ENCODE measurements at regions not wholly inside any gene's neighbourhood (a gene's known extent, or its start where the extent isn't known, plus 50 kb on each side); places are given as distances from the start of the nearest gene placed in this dataset.
"Not testable (repeated sequence)": the region's sequence is repeated elsewhere in the genome, so short reads cannot be mapped to it uniquely, and the experiment has no call there.

GRCh38 chr5:56763711-56764466 is 51.5 kb upstream of the MAP3K1 start:
- ATAC-seq (peak; percentile 51 to 65), DNase-seq (no peak)
- intact Hi-C loops (cut with DNase I) = no loop called here

DNA sequence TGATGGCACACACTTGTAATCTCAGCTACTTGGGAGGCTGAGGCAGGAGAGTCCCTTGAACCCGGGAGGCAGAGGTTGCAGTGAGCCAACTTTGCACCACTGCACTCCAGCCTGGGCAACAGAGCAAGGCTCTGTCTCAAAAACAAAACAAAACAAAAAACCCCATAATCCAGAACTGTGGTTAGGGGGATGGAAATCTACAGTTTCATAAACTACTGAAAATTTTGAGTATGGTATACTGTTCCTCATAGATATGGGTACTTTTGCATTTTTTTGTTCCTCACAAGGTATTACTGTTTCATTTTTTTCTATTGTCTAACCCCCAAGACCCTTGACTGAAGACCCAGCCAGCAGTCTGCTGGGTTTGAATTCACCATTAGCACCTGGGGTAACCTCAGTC is 52.2 kb upstream of the MAP3K1 start:
- no peak for DNase-seq
- intact Hi-C loops (cut with DNase I) = no loop called here
- no peak for ATAC-seq

DNA sequence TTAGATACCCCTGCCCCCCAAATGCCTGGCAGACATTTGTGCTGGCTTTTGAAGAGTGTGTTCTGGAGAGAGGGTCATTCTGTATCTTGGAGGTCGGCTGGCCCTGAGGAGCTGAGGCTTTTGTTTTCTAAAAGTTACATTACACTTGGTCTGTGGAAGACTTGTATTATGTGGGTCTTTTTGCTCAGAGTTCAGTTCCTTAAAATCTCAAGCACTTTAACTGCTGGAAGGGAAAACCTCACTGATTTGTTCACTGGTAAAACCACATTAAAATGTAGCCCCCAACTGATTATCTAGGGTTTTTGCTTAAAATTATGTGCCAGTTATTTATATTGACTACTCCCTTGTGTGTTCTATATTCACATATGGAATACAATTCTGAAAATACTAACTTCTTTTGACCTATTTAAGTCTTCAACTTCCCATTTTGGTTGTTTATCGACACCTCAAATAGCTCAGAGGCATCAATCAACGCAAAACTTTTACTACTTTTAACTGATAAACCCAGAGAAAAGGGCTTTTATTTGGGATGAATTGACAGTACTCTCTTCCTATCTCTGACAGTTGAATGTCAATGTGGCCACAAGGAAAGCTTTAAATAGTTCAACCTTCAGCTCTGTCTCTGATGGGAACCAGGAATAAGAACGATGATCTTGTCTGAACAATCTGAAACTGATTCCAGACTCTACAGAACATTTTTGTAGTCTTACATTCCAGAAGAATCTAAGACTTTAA is 54.0 kb upstream of the MAP3K1 start:
- no peak for ATAC-seq
- intact Hi-C loops (cut with DNase I) = no loop called here
- no peak for DNase-seq

- ATAC-seq (peak in 1 of 2 donors; percentile 59), DNase-seq (no peak)
- intact Hi-C loops (cut with DNase I) = no loop called here
Observed at GRCh38 chr5:56760723-56761122, 54.6 kb upstream of the MAP3K1 start.

DNA sequence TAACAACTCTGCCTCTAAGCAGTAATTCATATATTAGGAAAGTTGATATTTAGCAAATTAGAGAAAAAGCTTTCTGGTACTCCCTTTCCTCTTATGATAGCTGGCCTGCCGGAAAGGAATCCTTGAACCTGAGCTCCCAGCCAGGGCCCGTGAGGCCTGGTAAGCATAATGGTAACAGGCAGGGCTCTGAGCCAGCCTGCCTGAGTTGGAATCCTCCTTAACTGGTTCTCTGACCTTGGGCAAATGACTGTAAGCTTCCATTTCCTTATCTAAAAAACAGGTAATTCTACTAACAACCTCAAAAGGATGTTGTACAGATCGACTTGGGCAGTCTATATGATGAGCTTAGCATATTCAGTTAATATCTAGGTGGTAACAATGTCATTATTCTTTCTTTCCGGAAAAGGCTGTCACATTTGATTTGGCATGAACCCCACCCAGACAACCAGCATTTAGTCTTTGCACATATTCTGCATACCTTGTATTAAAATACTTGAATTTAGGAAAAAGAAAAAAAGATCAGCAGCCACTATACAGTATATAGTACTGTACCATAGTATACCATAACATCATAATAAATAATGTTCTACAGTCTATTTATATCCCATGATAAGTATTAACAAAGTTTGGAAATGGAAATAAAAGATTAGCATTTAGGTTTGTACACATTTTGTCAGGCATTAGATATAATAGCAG is 55.7 kb upstream of the MAP3K1 start:
- ATAC-seq = no peak
- no peak for DNase-seq
- intact Hi-C loops (cut with DNase I) = no loop called here

DNA sequence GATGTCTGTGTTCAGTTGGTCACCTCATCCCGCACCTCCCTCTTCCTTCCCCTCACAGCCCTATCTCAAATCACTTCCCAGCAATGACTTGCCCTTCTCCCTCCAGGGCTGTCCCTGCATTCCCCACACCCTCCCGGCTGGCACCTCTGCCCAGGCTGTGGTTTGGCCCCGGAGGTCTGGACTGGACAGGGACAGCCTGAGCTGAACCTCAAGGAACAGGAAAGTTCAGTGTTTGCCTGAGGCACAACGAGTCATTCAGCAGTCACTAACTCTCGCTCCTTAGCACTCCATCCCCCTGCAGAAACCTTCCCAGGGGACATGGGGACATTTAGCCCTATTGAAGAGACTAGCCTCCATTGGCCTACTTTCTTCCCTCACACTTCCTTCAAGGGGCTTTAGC is 58.3 kb upstream of the MAP3K1 start:
- ATAC-seq = peak in 1 of 2 donors; percentile 31
- intact Hi-C loops (cut with DNase I) = no loop called here
- no peak for DNase-seq

GRCh38 chr5:56755036-56755555 is 60.3 kb upstream of the MAP3K1 start:
- no peak for DNase-seq
- intact Hi-C loops (cut with DNase I) = no loop called here
- no peak for ATAC-seq

DNA sequence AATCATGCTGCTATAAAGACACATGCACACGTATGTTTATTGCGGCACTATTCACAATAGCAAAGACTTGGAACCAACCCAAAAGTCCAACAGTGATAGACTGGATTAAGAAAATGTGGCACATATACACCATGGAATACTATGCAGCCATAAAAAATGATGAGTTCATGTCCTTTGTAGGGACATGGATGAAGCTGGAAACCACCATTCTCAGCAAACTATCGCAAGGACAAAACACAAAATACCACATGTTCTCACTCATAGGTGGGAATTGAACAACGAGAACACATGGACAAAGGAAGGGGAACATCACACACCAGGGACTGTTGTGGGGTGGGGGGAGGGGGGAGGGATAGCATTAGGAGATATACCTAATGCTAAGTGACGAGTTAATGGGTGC is 61.8 kb upstream of the MAP3K1 start:
- DNase-seq; intact Hi-C loops (cut with DNase I); ATAC-seq: not testable (repeated sequence)

DNA sequence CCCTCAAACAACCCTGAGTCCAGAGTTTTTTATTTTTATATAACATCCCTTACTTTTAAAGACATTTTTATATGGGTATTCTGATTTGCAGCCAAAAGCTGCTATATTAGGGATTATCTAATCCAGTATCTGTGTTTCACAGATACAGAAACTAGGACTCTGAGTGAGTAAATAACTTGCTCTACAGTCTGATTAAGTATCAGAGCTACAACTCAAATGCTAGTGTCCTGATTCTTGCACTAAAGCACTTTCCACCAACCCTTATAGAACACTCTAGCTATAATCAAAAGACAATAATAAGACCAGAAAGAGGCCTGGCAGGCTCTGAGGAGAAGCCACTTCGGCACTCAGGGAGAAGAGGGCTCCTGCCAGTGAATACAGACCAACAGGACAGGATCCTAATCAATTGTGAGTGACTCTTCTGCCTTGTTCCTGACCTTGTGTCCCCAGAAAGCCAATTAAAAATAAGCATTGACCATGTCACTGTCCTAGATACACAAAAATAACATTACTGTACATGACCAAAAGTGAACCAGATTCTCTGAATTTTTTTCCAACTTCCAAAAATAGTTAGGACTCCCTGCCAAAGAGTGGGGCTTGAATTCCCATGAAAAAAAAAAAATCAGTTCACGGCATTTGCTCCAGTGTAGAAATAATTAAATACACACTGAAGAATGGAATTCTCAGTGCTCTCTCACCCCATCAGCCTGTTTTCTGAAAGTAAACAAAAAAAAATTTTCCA is 63.6 kb upstream of the MAP3K1 start:
- intact Hi-C loops (cut with DNase I) = no loop called here
- ATAC-seq (peak in 1 of 2 donors; percentile 53), DNase-seq (no peak)

GRCh38 chr5:56749842-56750241 is 65.5 kb upstream of the MAP3K1 start:
- ATAC-seq (no peak), DNase-seq (no peak)
- intact Hi-C loops (cut with DNase I) = no loop called here

DNA sequence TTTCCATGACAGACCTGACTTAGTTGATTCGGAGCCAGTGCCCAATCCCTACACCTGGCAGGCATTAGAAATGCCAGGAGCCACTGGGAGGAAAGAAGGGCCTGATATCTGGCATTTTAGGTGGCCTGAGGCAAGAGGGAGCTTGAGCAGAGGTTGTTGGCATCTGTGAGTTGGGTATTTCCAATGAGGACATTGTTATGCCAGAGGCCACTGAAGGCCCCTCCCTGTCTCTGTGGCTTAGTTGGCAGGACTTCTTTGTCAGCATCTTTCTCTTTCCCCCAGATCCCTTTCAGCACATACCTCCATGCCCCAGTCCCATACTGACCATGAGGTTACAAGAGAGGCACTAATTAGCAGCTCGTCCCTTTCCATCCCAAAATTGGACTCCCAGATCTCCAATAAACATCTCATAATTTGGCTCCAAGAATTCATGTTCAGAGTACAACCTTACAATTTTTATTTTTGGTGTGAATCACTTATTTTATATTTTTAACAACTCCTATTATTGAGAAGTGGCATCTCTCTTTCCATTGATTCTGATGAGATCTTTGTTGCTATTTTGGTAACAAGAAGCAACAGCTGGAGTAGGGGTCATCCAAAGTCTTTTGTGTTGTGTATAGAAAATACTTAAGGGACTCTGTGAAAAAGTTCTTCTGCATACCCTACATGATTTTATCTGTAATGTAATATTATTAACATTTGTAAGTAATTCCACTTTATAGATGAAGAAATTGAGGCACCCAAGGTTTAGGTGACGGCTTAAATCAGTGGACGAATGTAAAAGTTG is 68.6 kb upstream of the MAP3K1 start:
- intact Hi-C loops (cut with DNase I) = no loop called here
- DNase-seq = no peak

DNA sequence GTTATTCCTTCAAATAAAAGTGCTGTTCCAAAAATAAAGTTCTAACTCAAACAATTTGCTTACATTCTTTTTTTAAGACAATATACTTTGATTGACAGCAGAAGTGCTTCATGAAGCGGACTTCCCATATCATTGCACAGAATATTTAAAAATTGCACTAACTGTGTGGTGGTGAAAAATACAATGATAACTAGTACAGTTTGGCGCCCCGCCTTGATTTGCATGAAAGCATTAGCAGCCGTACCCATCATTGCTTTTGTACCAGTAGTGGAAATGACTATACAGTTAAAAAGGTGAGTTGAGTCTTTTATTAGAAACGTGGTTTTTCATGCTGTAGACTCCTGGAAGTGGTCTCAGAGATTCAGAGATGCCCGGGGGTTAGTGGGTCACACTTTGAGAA is 69.5 kb upstream of the MAP3K1 start:
- DNase-seq = no peak
- no peak for ATAC-seq
- intact Hi-C loops (cut with DNase I) = no loop called here

More for the DNA sequence above, 68.6 kb upstream of the MAP3K1 start:
- ATAC-seq = no peak

DNA sequence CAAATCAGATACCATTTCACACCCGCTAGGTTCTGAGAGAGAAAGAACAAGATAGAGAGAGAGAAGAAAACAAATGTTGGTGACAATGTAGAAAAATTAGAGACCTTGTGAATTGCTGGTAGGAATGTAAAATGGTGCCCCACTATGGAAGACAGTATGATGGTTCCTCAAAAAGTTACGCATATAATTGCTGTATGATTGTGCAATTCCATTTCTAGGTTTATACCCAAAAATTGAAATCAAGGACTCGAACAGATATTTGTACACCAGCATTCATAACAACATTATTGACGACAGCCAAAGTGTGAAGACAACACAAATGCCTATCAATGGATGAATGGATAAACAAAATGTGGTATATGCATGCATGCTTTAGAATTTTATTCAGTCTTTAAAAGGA is 74.5 kb upstream of the MAP3K1 start:
- no peak for ATAC-seq
- no peak for DNase-seq
- intact Hi-C loops (cut with DNase I) = no loop called here

GRCh38 chr5:56739990-56740389 is 75.4 kb upstream of the MAP3K1 start:
- intact Hi-C loops (cut with DNase I) = no loop called here
- no peak for ATAC-seq

DNA sequence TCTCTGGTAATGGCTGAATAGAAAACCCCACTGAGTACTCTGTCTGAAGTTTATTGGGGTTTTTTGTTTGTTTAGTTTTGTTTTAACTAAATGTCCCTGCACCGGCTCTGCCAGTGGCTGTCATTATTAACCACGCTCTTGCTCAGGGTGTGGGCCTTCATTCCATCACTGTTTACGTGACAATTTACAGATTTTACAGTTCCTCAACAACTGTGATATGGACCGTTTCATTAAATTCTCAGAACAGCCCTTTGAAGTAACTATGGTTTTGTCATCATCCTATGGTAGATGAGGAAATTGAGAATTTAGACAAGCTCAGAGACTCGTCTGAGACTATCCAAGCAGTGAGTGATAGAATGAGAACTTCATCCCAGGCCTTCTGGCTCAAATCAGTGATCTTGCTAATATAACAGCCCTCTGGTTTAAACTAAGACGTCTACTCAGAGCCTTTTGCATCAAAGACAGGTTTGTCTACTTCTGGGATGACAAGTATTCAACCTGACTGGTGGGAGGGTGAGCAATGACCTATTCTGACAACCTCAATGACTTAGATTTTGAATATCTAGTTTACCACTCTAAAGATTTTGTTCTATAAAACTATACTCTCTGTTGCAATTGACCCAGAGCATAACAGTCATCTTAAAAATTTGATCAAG is 77.3 kb upstream of the MAP3K1 start:
- intact Hi-C loops (cut with DNase I) = no loop called here
- DNase-seq (no peak), ATAC-seq (no peak)

More at GRCh38 chr5:56739990-56740389, 75.4 kb upstream of the MAP3K1 start:
- no peak for DNase-seq

GRCh38 chr5:56737002-56737621 is 78.2 kb upstream of the MAP3K1 start:
- intact Hi-C loops (cut with DNase I) = no loop called here
- ATAC-seq = peak in 1 of 2 donors; percentile 49
- DNase-seq = no peak

- ATAC-seq (peak; percentile 73 to 74), DNase-seq (no peak)
- intact Hi-C loops (cut with DNase I) = no loop called here
Observed at GRCh38 chr5:56735849-56736641, 79.3 kb upstream of the MAP3K1 start.
